Fibroblast of lung (primary cell): ENCODE measurements at regions not wholly inside any gene's neighbourhood (a gene's known extent, or its start where the extent isn't known, plus 50 kb on each side); places are given as distances from the start of the nearest gene placed in this dataset.
"Not testable (repeated sequence)": the region's sequence is repeated elsewhere in the genome, so short reads cannot be mapped to it uniquely, and the experiment has no call there.

Source experiments
- DNase-seq, 2 donors: peaks; one replicate each; pipeline versions ENCODE4 v3.0.0 to v3.0.0-alpha.2; 2010; ENCODE audit warnings: low read depth in 2 of 2
- H2AFZ ChIP-seq: 2 replicates; pipeline ENCODE4 v1.5.1; 2012; ENCODE audit warnings: low read length, control low read depth, inconsistent platforms
- H3K27ac ChIP-seq: 2 replicates; pipeline ENCODE4 v1.5.1; 2011; ENCODE audit warnings: low read length, control low read depth; ENCODE audit not compliant: insufficient read depth
- H3K27me3 ChIP-seq: 2 replicates; pipeline ENCODE4 v1.5.1; 2011; ENCODE audit warnings: mild to moderate bottlenecking, low read length; ENCODE audit not compliant: control insufficient read depth, insufficient read depth
- H3K36me3 ChIP-seq: 2 replicates; pipeline ENCODE4 v1.5.1; 2011; ENCODE audit warnings: low read length; ENCODE audit not compliant: control insufficient read depth, insufficient read depth
- H3K4me1 ChIP-seq: 2 replicates; pipeline ENCODE4 v1.5.1; 2011; ENCODE audit warnings: low read length; ENCODE audit not compliant: control insufficient read depth, insufficient read depth; ENCODE audit errors: extremely low read depth
- H3K4me2 ChIP-seq: 2 replicates; pipeline ENCODE4 v1.5.1; 2011; ENCODE audit warnings: low read length, control low read depth; ENCODE audit not compliant: insufficient read depth; ENCODE audit errors: extremely low read depth
- H3K4me3 ChIP-seq, 4 experiments: fragments of 200-600 bp in 1 of 4; sonication (generic) in 1 of 4; replicated peaks in 1 of 4; 2 replicates each; pipeline ENCODE4 v1.5.1; 2011 to 2016; ENCODE audit warnings: low read length in 4 of 4, low read depth in 3 of 4, mild to moderate bottlenecking in 3 of 4, control low read depth in 2 of 4, inconsistent platforms in 1 of 4, mixed read lengths in 1 of 4; ENCODE audit not compliant: insufficient read depth in 1 of 4; ENCODE audit errors: control extremely low read depth in 1 of 4
- H3K79me2 ChIP-seq: 2 replicates; pipeline ENCODE4 v1.5.1; 2012; ENCODE audit warnings: mild to moderate bottlenecking, low read length, inconsistent platforms; ENCODE audit not compliant: control insufficient read depth, insufficient read depth
- H3K9ac ChIP-seq: 2 replicates; pipeline ENCODE4 v1.5.1; 2011; ENCODE audit warnings: mild to moderate bottlenecking, low read length, control low read depth; ENCODE audit not compliant: insufficient read depth
- H3K9me3 ChIP-seq: 2 replicates; pipeline ENCODE4 v1.5.1; 2012; ENCODE audit warnings: low read depth, low read length; ENCODE audit not compliant: control insufficient read depth, insufficient read depth
- H4K20me1 ChIP-seq: 2 replicates; pipeline ENCODE4 v1.5.1; 2011; ENCODE audit warnings: low read length; ENCODE audit not compliant: control insufficient read depth, insufficient read depth; ENCODE audit errors: extremely low read depth

- H3K36me3 ChIP-seq, H3K4me1 ChIP-seq, H3K4me2 ChIP-seq, H3K4me3 ChIP-seq, H3K27me3 ChIP-seq, H4K20me1 ChIP-seq, H2AFZ ChIP-seq, H3K9me3 ChIP-seq, H3K9ac ChIP-seq, H3K79me2 ChIP-seq, H3K27ac ChIP-seq: not testable (repeated sequence)
- DNase-seq: peak in 1 of 2 donors; percentile 21
Observed at GRCh38 chr21:27872411-27872810, 905.5 kb upstream of the ADAMTS5 start.

GRCh38 chr21:27870755-27871154 lies 903.9 kb upstream of the ADAMTS5 start:
- H3K79me2 ChIP-seq, H3K36me3 ChIP-seq, H3K9me3 ChIP-seq, H3K9ac ChIP-seq, H3K4me3 ChIP-seq, H3K4me1 ChIP-seq, DNase-seq, H4K20me1 ChIP-seq, H3K4me2 ChIP-seq, H3K27ac ChIP-seq, H2AFZ ChIP-seq, H3K27me3 ChIP-seq: not testable (repeated sequence)

GRCh38 chr21:27860314-27860955 lies 893.5 kb upstream of the ADAMTS5 start:
- not testable (repeated sequence) for H3K4me3 ChIP-seq, H3K79me2 ChIP-seq, H2AFZ ChIP-seq, H3K27ac ChIP-seq, H3K4me2 ChIP-seq, H3K9ac ChIP-seq, H3K4me1 ChIP-seq, H3K27me3 ChIP-seq, H4K20me1 ChIP-seq, H3K9me3 ChIP-seq, H3K36me3 ChIP-seq
- peak; percentile 17 to 68 for DNase-seq

GRCh38 chr21:27858053-27858825 lies 891.4 kb upstream of the ADAMTS5 start:
- H3K9me3 ChIP-seq, H3K36me3 ChIP-seq, H2AFZ ChIP-seq, H3K9ac ChIP-seq, H3K27me3 ChIP-seq, H3K4me1 ChIP-seq, H3K79me2 ChIP-seq, H3K4me2 ChIP-seq, H3K4me3 ChIP-seq, H3K27ac ChIP-seq, H4K20me1 ChIP-seq: not testable (repeated sequence)
- DNase-seq: peak in 1 of 2 donors; percentile 64

GRCh38 chr21:27856988-27857387 lies 890.1 kb upstream of the ADAMTS5 start:
- H3K4me2 ChIP-seq: not testable (repeated sequence)

More at GRCh38 chr21:27856988-27857387, 890.1 kb upstream of the ADAMTS5 start:
- not testable (repeated sequence) for H3K4me1 ChIP-seq, H3K27ac ChIP-seq, H3K9me3 ChIP-seq, H4K20me1 ChIP-seq, H2AFZ ChIP-seq, H3K27me3 ChIP-seq, H3K79me2 ChIP-seq, H3K9ac ChIP-seq, H3K4me3 ChIP-seq, H3K36me3 ChIP-seq
- peak in 1 of 2 donors; percentile 16 for DNase-seq
